HG03039 (cell line): ENCODE measurements at regions not wholly inside any gene's neighbourhood (a gene's known extent, or its start where the extent isn't known, plus 50 kb on each side); places are given as distances from the start of the nearest gene placed in this dataset.

Experiments
- ATAC-seq: cut with Tn5 transposase; IDR thresholded peaks from one replicate; pipeline ENCODE4 v1.9.1; 2021; ENCODE audit warnings: mild to moderate bottlenecking, moderate library complexity; ENCODE audit not compliant: unreplicated experiment

DNA sequence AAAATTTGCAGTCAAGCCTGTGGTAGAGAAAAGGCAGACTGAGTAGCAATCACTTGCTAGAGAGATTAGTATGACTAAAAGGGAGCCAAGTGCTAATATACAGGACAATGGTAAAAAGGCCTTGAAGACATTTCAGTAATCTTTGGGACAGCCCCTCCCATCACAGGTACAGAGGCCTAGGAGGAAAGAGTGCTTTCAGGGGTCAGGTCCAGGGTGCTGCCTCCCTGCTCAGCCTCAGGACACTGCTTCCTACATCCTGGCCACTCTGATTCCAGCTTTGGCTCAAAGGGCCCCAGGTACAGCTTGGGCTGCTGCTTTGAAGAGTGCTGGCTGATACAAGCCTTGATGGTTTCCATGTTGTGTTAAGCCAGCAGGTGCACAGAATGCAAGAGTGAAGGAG is 543.5 kb downstream of the MMUT start:
- no peak for ATAC-seq

DNA sequence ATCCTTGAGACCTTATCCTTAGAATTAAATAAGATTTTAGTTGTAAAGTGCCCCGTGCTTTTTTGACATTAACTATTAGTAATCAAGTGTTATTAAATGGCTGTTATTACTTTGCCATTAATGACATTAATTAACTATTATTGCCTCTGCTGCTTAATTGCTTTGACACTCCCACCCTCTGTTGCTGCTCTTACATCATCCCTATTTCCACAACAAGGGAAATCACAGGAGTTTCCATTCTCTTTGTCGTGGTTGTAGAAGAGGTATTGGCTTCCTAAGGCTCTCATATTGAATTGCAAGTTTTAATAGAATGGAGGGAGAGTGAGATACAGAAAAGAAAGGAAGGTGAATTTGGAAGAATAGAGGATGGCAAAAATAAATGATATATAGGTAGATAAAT is 545.8 kb downstream of the MMUT start:
- ATAC-seq: no peak

DNA sequence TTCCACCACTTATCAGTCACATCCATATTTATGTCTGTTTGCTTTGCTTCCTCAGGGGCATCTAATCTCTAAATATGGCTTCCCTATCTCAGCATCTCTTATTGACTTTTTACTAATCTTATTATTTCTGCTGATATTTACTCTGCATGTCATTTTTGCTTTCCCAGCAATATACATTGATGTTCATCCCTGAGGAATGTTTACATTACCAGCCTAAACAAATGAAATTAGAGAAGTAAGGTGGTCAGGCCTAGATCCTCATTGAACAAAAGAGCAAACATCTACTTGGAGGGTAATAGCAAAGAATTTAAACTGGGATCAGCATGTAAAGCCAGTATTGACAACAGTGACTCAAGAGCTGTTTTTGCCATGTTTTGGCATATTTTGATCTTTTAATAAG is 546.4 kb downstream of the MMUT start:
- ATAC-seq: no peak

GRCh38 chr6:48915591-48915990 is 547.5 kb downstream of the MMUT start:
- ATAC-seq: no peak

DNA sequence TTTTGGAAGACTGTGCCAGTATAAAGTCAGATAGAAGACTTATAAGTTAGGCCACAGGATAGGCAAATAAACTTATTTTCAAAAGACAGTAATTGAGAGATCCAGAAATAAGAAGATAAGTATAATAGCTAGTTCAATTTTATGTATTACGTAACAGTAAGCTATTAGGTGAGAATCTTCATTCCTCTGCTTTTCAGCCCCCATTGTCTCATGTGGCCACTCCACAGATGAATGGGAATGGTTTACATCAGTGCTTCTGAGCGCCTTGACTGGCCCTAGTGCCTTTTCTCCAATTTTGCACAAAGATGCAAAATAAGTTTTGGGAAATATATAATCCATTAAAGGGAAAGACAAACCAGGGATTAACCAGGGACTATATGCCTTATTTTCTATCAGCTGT is 550.5 kb downstream of the MMUT start:
- no peak for ATAC-seq

- no peak for ATAC-seq
Observed at GRCh38 chr6:48904809-48905208, 558.2 kb downstream of the MMUT start.

DNA sequence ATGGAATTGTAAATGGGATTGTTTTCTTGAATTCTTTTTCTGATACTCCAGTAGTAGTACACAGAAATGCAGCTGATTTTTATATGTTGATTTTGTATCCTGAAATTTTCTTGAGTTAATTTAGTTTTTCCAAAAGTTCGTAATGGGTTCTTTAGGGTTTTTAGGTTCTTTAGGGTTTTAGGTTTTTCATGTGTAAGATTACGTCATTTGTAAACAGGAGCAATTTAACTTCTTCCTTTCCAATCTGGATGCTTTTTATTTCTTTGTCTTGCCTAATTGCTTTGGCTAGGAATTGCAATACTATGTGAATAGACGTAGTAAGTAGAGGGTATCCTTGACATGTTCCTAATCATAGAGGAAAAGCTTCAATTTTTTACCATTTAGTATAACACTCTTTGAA is 568.6 kb downstream of the MMUT start:
- ATAC-seq: no peak

- ATAC-seq: no peak
Observed at GRCh38 chr6:48893048-48893447, 570.0 kb downstream of the MMUT start.

- no peak for ATAC-seq
Observed at GRCh38 chr6:48891308-48891707, 571.7 kb downstream of the MMUT start.

- no peak for ATAC-seq
Observed at GRCh38 chr6:48889429-48889828, 573.6 kb downstream of the MMUT start.

GRCh38 chr6:48883116-48883515 is 579.9 kb downstream of the MMUT start:
- ATAC-seq: no peak

- no peak for ATAC-seq
Observed at GRCh38 chr6:48881551-48881950, 581.5 kb downstream of the MMUT start.

DNA sequence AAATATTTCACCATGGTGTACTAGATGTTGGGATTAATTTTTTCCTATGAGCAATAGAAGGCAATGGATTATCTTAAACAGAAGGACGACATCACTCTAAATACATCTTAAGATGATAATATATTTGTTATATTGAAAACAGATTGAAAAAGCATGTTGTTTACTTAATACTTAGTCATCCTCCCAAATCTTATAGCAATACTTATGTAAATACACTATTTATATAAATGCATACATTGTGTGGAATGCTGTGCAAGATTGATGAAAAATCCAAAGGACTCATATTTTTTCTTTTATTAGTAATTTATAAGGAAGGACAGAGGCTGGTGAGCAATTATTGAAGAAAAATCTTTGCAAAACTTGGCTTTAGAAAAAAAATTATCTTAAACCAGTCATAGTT is 593.5 kb downstream of the MMUT start:
- no peak for ATAC-seq

GRCh38 chr6:48866682-48867081 is 596.4 kb downstream of the MMUT start:
- ATAC-seq: no peak

DNA sequence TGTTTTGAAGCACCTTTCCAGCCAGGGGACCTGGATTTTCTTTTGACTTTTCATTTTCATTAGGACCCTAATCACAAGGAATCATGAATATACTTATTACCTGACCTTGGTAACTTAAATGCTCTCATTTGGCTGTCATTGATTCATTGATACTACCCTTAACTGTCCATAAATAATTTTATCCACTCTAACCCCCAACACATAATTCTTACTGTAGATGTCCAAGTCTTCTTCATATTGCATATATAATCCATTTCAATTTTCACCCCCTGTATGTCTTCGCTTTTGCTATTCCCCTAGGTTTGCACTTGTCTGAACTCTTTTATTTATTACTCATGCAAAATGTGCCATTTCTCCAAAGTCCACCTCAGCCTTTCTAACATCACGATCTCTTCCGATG is 602.9 kb downstream of the MMUT start:
- ATAC-seq: no peak

DNA sequence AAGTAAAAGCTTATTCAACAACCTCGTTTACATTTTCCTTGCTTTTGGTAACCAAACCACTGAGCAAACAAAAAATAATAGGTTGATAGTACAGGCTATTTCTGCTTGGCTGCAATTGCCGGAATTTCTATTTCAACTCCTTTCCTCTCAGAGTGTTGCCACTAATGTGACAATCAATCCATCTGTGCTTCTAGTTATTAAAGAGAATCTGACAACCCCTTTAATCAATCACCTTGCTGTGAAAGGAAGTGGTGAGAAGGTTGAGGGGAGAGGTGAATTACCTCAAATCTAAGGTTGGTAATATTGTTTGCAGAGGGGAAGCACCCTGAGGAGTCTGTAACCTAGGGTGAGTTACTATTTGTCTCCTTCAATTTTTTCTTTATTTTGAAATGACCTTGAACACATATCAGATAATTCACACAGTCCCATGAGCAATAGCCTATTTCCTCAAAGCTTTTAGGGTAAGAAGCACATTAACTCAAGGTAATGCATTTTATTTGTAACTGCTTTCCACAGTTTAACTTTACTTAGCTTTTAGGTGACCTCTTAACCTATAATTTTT is 603.4 kb downstream of the MMUT start:
- ATAC-seq: no peak

GRCh38 chr6:48845219-48845618 is 617.8 kb downstream of the MMUT start:
- ATAC-seq: no peak

- no peak for ATAC-seq
Observed at GRCh38 chr6:48844696-48845095, 618.4 kb downstream of the MMUT start.

DNA sequence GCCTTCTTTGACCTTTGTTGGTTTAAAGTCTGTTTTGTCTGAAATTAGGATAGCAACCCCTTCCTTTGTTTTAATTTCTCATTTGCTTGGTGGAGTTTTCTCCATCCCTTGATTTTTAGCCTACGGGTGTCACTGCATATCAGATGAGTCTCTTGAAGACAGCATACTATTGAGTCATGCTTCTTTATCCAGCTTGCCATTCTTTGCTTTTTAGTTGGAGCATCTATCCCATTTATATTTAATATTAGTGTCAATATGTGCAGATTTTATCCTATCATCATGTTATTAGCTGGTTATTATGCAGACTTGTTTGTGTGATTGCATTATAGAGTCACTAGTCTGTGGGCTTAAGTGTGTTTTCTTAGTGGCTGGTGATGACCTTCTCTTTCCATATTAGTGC is 622.2 kb downstream of the MMUT start:
- no peak for ATAC-seq

- no peak for ATAC-seq
Observed at GRCh38 chr6:48839206-48839605, 623.8 kb downstream of the MMUT start.

DNA sequence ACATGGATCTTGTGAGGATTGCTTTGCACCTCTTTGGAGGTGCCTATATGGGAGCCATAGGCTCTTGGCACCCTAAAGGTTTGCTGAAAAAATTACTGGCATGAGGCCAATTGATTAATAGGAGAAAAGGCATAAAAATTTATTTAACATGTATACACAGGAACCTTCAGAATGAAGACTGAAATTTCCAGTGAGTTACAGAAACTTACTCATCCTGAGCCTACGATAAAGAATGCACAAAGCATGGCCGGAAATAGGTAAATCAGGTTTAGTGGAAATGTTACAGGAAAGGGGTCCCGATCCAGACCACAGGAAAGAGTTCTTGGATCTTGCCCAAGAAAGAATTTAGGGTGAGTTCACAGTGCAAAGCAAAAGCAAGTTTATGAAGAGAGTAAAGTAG is 625.3 kb downstream of the MMUT start:
- no peak for ATAC-seq

GRCh38 chr6:48835421-48835958 is 627.6 kb downstream of the MMUT start:
- ATAC-seq: no peak

DNA sequence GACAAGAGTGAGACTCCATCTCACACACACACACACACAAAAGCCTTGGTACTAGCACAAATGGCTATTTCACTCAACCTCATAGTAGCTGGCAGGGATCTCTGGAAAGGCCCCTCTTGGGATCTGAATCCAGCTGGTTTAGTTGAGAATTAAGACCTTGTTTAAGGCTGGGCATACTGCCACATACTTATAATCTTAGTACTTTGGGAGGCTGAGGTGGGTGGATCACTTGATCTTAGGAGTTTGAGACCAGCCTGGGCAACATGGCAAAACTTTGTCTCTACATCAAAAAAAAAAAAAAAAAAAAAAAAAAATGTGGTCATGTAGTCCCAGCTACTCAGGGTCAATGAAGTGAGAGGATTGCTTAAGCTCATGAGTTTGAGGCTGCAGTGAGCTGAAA is 628.3 kb downstream of the MMUT start:
- ATAC-seq: no peak
